HUDEP-2 (cell line): ENCODE measurements at regions not wholly inside any gene's neighbourhood (a gene's known extent, or its start where the extent isn't known, plus 50 kb on each side); places are given as distances from the start of the nearest gene placed in this dataset.

Experiments
- DNase-seq, 76 experiments: peaks; one replicate each; lab custom pipeline; 2025; ENCODE audit not compliant: unreplicated experiment in 76 of 76; lab: John Stamatoyannopoulos, UW

- no peak for DNase-seq
Measured at GRCh38 chr14:31993521-31993951, 83.6 kb upstream of the ARHGAP5 start.

- no peak for DNase-seq
Measured at GRCh38 chr14:31994391-31995033, 82.6 kb upstream of the ARHGAP5 start.

GRCh38 chr14:32003585-32003984 is 73.5 kb upstream of the ARHGAP5 start:
- DNase-seq, result no peak

GRCh38 chr14:32004300-32004699 is 72.8 kb upstream of the ARHGAP5 start:
- DNase-seq, result no peak

- no peak for DNase-seq
Measured at GRCh38 chr14:32005628-32006027, 71.5 kb upstream of the ARHGAP5 start.

- no peak for DNase-seq
Measured at GRCh38 chr14:32006263-32007110, 70.6 kb upstream of the ARHGAP5 start.

- DNase-seq, result no peak
Measured at GRCh38 chr14:32007755-32008362, 69.2 kb upstream of the ARHGAP5 start.

GRCh38 chr14:32008602-32009193 is 68.4 kb upstream of the ARHGAP5 start:
- no peak for DNase-seq

- no peak for DNase-seq
Measured at GRCh38 chr14:32009221-32009975, 67.7 kb upstream of the ARHGAP5 start.

- no peak for DNase-seq
Measured at GRCh38 chr14:32009976-32010581, 67.0 kb upstream of the ARHGAP5 start.

- peak in 1 of 76 experiments; percentile 17 for DNase-seq
Measured at GRCh38 chr14:32010604-32011125, 66.4 kb upstream of the ARHGAP5 start.

GRCh38 chr14:32011225-32011624 is 65.9 kb upstream of the ARHGAP5 start:
- DNase-seq, result no peak

- no peak for DNase-seq
Measured at GRCh38 chr14:32012062-32012461, 65.0 kb upstream of the ARHGAP5 start.

- DNase-seq, result no peak
Measured at GRCh38 chr14:32012571-32012970, 64.5 kb upstream of the ARHGAP5 start.

- no peak for DNase-seq
Measured at GRCh38 chr14:32013083-32013482, 64.0 kb upstream of the ARHGAP5 start.

- no peak for DNase-seq
Measured at GRCh38 chr14:32014057-32014456, 63.0 kb upstream of the ARHGAP5 start.

- DNase-seq, result no peak
Measured at GRCh38 chr14:32014498-32014897, 62.6 kb upstream of the ARHGAP5 start.

GRCh38 chr14:32015166-32015565 is 61.9 kb upstream of the ARHGAP5 start:
- DNase-seq, result no peak

- no peak for DNase-seq
Measured at GRCh38 chr14:32017587-32017986, 59.5 kb upstream of the ARHGAP5 start.
